ENCODE measurements at regions not wholly inside any gene's neighbourhood (a gene's known extent, or its start where the extent isn't known, plus 50 kb on each side); places are given as distances from the start of the nearest gene placed in this dataset.

- Histone ChIP-seq H3K4me3 (replicated peaks in 1 of 3; ENCODE audit: low read depth in 2 of 3, low read length in 3 of 3) (peak overlapping the region; percentile 28 to 70 (median 58)), H3K27ac (ENCODE audit: low read depth in 1 of 2, low read length in 2 of 2) (peak overlapping the region; percentile 89 to 94), H3K4me1 (ENCODE audit: control insufficient read depth in 1 of 2, insufficient read depth in 2 of 2, low read length in 2 of 2) (peaks cover 21 to 23% of the 10 kb centered on the region in 2 donors), H3K27me3 (ENCODE audit: control insufficient read depth in 2 of 2, insufficient read depth in 2 of 2, low read length in 2 of 2) (no peaks in the 10 kb centered on the region), H3K9me3 (replicated peaks in 1 of 2; ENCODE audit: control insufficient read depth in 1 of 2, insufficient read depth in 1 of 2, low read length in 2 of 2) (no peaks in the 10 kb centered on the region), H4K20me1 (ENCODE audit: insufficient read depth, low read length) (no peaks in the 10 kb centered on the region), H2AFZ (ENCODE audit: insufficient read depth, low read depth, low read length, poor library complexity, severe bottlenecking) (peak overlapping the region; percentile 75), H3K36me3 (replicated peaks in 1 of 2; ENCODE audit: control insufficient read depth in 1 of 2, insufficient read depth in 2 of 2, low read length in 2 of 2) (no peaks in the 10 kb centered on the region), H3K9ac (ENCODE audit: insufficient read depth, low read length, poor library complexity, severe bottlenecking) (peak overlapping the region; percentile 72), H3K79me2 (ENCODE audit: insufficient read depth, low read length) (no peaks in the 10 kb centered on the region), H3K4me2 (replicated peaks; ENCODE audit: extremely low read depth, low read length, poor library complexity, severe bottlenecking) (peak overlapping the region; percentile 69)
- H3K4me1 Mint-ChIP-seq, result peaks cover 25% of the 10 kb centered on the region
- 2% methylated on average over 12 of the region's 28 CpGs for WGBS (ENCODE audit: insufficient coverage)
- H3K9me3 Mint-ChIP-seq, result peaks cover 0 to 1% (median 0%) of the 10 kb centered on the region in 7 donors
- peak overlapping the region; percentile 74 to 89 for H3K4me3 Mint-ChIP-seq
- intact Hi-C loops (cut with micrococcal nuclease), result loop anchor here in 1 of 2 donors (10.0 kb wide), 2 partner anchors 65 to 75 kb away; partner anchors contain the start of gene USP9X
- TF ChIP-seq CTCF (IDR thresholded peaks at IDR 0.05), result no peak
- peaks cover 3 to 10% (median 4%) of the 10 kb centered on the region in 3 donors for H3K27me3 Mint-ChIP-seq (ENCODE audit: low read depth in 3 of 3)
- DNase-seq, result peak; percentile 76 to 87 (median 76)
- H3K27ac Mint-ChIP-seq, result peak overlapping the region; percentile 94 to 97 (median 95)
- H3K36me3 Mint-ChIP-seq, result no peaks in the 10 kb centered on the region
Measured at GRCh38 chrX:41009850-41010846, 75.1 kb upstream of the USP9X start.

GRCh38 chrX:41014776-41015360, 70.4 kb upstream of the USP9X start:
- no peaks in the 10 kb centered on the region for H3K36me3 Mint-ChIP-seq
- intact Hi-C loops (cut with micrococcal nuclease), result loop anchor here in 1 of 2 donors (10.0 kb wide), 2 partner anchors 70 kb away; partner anchors contain the start of gene USP9X
- peaks cover 0 to 3% (median 0%) of the 10 kb centered on the region in 7 donors for H3K9me3 Mint-ChIP-seq

More at GRCh38 chrX:41014776-41015360, 70.4 kb upstream of the USP9X start:
- peaks cover 5 to 7% of the 10 kb centered on the region in 2 donors for H3K4me1 ChIP-seq (ENCODE audit: control insufficient read depth in 1 of 2, insufficient read depth in 2 of 2, low read length in 2 of 2)
- Mint-ChIP-seq H3K4me1 (peaks cover 8% of the 10 kb centered on the region), H3K27ac (peak overlapping the region in 1 of 7 donors; percentile 42), H3K4me3 (no peak overlapping the region), H3K27me3 (ENCODE audit: low read depth in 3 of 3) (peaks cover 0 to 18% (median 0%) of the 10 kb centered on the region in 3 donors)
- DNase-seq, result peak in 1 of 3 donors; percentile 24
- no peaks in the 10 kb centered on the region for H3K36me3 ChIP-seq (replicated peaks in 1 of 2; ENCODE audit: control insufficient read depth in 1 of 2, insufficient read depth in 2 of 2, low read length in 2 of 2)
- no peaks in the 10 kb centered on the region for H3K79me2 ChIP-seq (ENCODE audit: insufficient read depth, low read length)
- H4K20me1 ChIP-seq (ENCODE audit: insufficient read depth, low read length), result no peaks in the 10 kb centered on the region
- H2AFZ ChIP-seq (ENCODE audit: insufficient read depth, low read depth, low read length, poor library complexity, severe bottlenecking), result no peak overlapping the region
- H3K27ac ChIP-seq (ENCODE audit: low read depth in 1 of 2, low read length in 2 of 2), result no peak overlapping the region
- no peak overlapping the region for H3K9ac ChIP-seq (ENCODE audit: insufficient read depth, low read length, poor library complexity, severe bottlenecking)
- H3K4me2 ChIP-seq (replicated peaks; ENCODE audit: extremely low read depth, low read length, poor library complexity, severe bottlenecking), result no peak overlapping the region
- no peak for TF ChIP-seq CTCF (IDR thresholded peaks at IDR 0.05)
- H3K27me3 ChIP-seq (ENCODE audit: control insufficient read depth in 2 of 2, insufficient read depth in 2 of 2, low read length in 2 of 2), result no peaks in the 10 kb centered on the region
- WGBS (ENCODE audit: insufficient coverage), result no CpG with 5 or more reads among the region's 5 CpGs
- H3K9me3 ChIP-seq (replicated peaks in 1 of 2; ENCODE audit: control insufficient read depth in 1 of 2, insufficient read depth in 1 of 2, low read length in 2 of 2), result no peaks in the 10 kb centered on the region
- H3K4me3 ChIP-seq (replicated peaks in 1 of 3; ENCODE audit: low read depth in 2 of 3, low read length in 3 of 3), result no peak overlapping the region
